IMR-90 (cell line): ENCODE measurements at regions not wholly inside any gene's neighbourhood (a gene's known extent, or its start where the extent isn't known, plus 50 kb on each side); places are given as distances from the start of the nearest gene placed in this dataset.

Experiments
- ATAC-seq: fragments of 200-7000 bp; cut with Tn5 transposase; 2 replicates; pipeline ENCODE4 v1.9.1; 2020; ENCODE audit warnings: low read depth, mild to moderate bottlenecking, moderate library complexity
- BruUV-seq: library from RNA; stranded (reverse); fragments of 400-500 nt; replicated peaks from 2 replicates; lab custom pipeline; 2021; lab: Mats Ljungman, UMichigan
- CTCF ChIA-PET: fragments of 300-600 bp; formaldehyde crosslinking; extraction: SDS; loops from one replicate; lab custom pipeline; 2021; ENCODE audit warnings: antibody characterized with exemption; lab: Yijun Ruan, JAX
- POLR2A ChIA-PET: fragments of 300-600 bp; sonication (Branson Sonifier 250); formaldehyde crosslinking; loops from one replicate; lab custom pipeline; 2022; ENCODE audit warnings: antibody characterized with exemption; ENCODE audit not compliant: unreplicated experiment; lab: Charles Lee
- DNase-seq: peaks from one replicate; pipeline ENCODE4 v3.0.0; 2013
- H2AFZ ChIP-seq: replicated peaks from 2 replicates; pipeline ENCODE3; 2013; ENCODE audit warnings: low read length, mild to moderate bottlenecking; ENCODE audit not compliant: poor library complexity
- H2AK5ac ChIP-seq: 2 replicates; pipeline ENCODE4 v1.6.1; 2013; ENCODE audit warnings: low read depth, low read length, inconsistent platforms
- H2AK9ac ChIP-seq: replicated peaks from 2 replicates; pipeline ENCODE3; 2013; ENCODE audit warnings: mild to moderate bottlenecking, low read depth, low read length, moderate library complexity; ENCODE audit not compliant: poor library complexity
- H2BK120ac ChIP-seq: 2 replicates; pipeline ENCODE4 v1.6.1; 2013; ENCODE audit warnings: low read depth, low read length, inconsistent platforms
- H2BK15ac ChIP-seq: 3 replicates; pipeline ENCODE4 v1.6.1; 2013; ENCODE audit warnings: low read depth, low read length, inconsistent platforms
- H2BK20ac ChIP-seq: 2 replicates; pipeline ENCODE4 v1.6.1; 2013; ENCODE audit warnings: low read depth, mild to moderate bottlenecking, inconsistent platforms, low read length, moderate library complexity
- H2BK5ac ChIP-seq: 2 replicates; pipeline ENCODE4 v1.6.1; 2013; ENCODE audit warnings: mild to moderate bottlenecking, low read depth, low read length, inconsistent platforms; ENCODE audit not compliant: poor library complexity, severe bottlenecking
- H3K14ac ChIP-seq: replicated peaks from 2 replicates; pipeline ENCODE4 v1.6.1; 2013; ENCODE audit warnings: low read depth, low read length, inconsistent platforms
- H3K18ac ChIP-seq: 2 replicates; pipeline ENCODE4 v1.6.1; 2013; ENCODE audit warnings: low read depth, low read length, control low read depth
- H3K23ac ChIP-seq: 2 replicates; pipeline ENCODE4 v1.6.1; 2013; ENCODE audit warnings: low read depth, low read length, inconsistent platforms
- H3K27ac ChIP-seq: 2 replicates; pipeline ENCODE4 v1.5.1; 2013; ENCODE audit warnings: mild to moderate bottlenecking, control low read depth, low read length; ENCODE audit not compliant: insufficient read depth
- H3K27me3 ChIP-seq: 2 replicates; pipeline ENCODE4 v1.6.1; 2013; ENCODE audit warnings: low read length; ENCODE audit not compliant: control insufficient read depth, insufficient read depth
- H3K36me3 ChIP-seq: 2 replicates; pipeline ENCODE4 v1.6.1; 2013; ENCODE audit warnings: low read length, mixed read lengths; ENCODE audit not compliant: control insufficient read depth, insufficient read depth
- H3K4ac ChIP-seq: 2 replicates; pipeline ENCODE4 v1.6.1; 2013; ENCODE audit warnings: low read depth, low read length, inconsistent platforms
- H3K4me1 ChIP-seq: 2 replicates; pipeline ENCODE4 v1.6.1; 2013; ENCODE audit warnings: low read length, mixed read lengths; ENCODE audit not compliant: control insufficient read depth, insufficient read depth
- H3K4me2 ChIP-seq: 2 replicates; pipeline ENCODE4 v1.6.1; 2013; ENCODE audit warnings: low read depth, mild to moderate bottlenecking, control low read depth, low read length, moderate library complexity
- H3K4me3 ChIP-seq: 2 replicates; pipeline ENCODE4 v1.5.1; 2013; ENCODE audit warnings: low read depth, mild to moderate bottlenecking, control low read depth, low read length, moderate library complexity; ENCODE audit not compliant: insufficient read depth
- H3K56ac ChIP-seq: 2 replicates; pipeline ENCODE4 v1.6.1; 2013; ENCODE audit warnings: low read length, inconsistent platforms; ENCODE audit not compliant: insufficient read depth; ENCODE audit errors: extremely low read depth
- H3K79me1 ChIP-seq, 2 experiments: 2 replicates each; pipeline ENCODE4 v1.6.1; 2013; ENCODE audit warnings: low read length in 2 of 2, inconsistent platforms in 1 of 2, low read depth in 1 of 2
- H3K9ac ChIP-seq: 2 replicates; pipeline ENCODE4 v1.6.1; 2013; ENCODE audit warnings: low read depth, low read length, control low read depth
- H3K9me1 ChIP-seq: 2 replicates; pipeline ENCODE4 v1.6.1; 2013; ENCODE audit warnings: low read length, inconsistent platforms; ENCODE audit not compliant: insufficient read depth
- H3K9me3 ChIP-seq: 2 replicates; pipeline ENCODE4 v1.6.1; 2013; ENCODE audit warnings: low read length; ENCODE audit not compliant: control insufficient read depth, insufficient read depth
- H4K20me1 ChIP-seq: 2 replicates; pipeline ENCODE4 v1.6.1; 2013; ENCODE audit warnings: low read length, inconsistent platforms; ENCODE audit not compliant: insufficient read depth
- H4K5ac ChIP-seq: 2 replicates; pipeline ENCODE4 v1.6.1; 2013; ENCODE audit warnings: mild to moderate bottlenecking, low read depth, low read length, control low read depth
- H4K8ac ChIP-seq, 2 experiments: 2 replicates each; pipeline ENCODE4 v1.6.1; 2013; ENCODE audit warnings: low read depth in 2 of 2, low read length in 2 of 2, control low read depth in 1 of 2, inconsistent platforms in 1 of 2
- H4K91ac ChIP-seq: 2 replicates; pipeline ENCODE4 v1.6.1; 2013; ENCODE audit warnings: low read depth, low read length, inconsistent platforms; ENCODE audit not compliant: insufficient read depth
- BHLHE40 ChIP-seq: fragments of 150-350 bp; IDR thresholded peaks from 2 replicates; pipeline ENCODE4 v1.6.1; 2016; ENCODE audit warnings: mild to moderate bottlenecking, low read depth, low read length
- CEBPB ChIP-seq: IDR thresholded peaks from 2 replicates; pipeline ENCODE4 v1.6.1; 2012; ENCODE audit warnings: low read depth, low read length, improper control_type of control experiment
- CHD1 ChIP-seq: IDR thresholded peaks from 2 replicates; pipeline ENCODE4 v1.6.1; 2012; ENCODE audit warnings: low read depth, low read length, improper control_type of control experiment
- ELK1 ChIP-seq: fragments of 150-350 bp; IDR thresholded peaks from 2 replicates; pipeline ENCODE4 v1.6.1; 2016; ENCODE audit warnings: low read depth, mild to moderate bottlenecking, low read length, moderate library complexity, borderline replicate concordance
- MAFK ChIP-seq: IDR thresholded peaks from 2 replicates; pipeline ENCODE4 v1.6.1; 2012; ENCODE audit warnings: low read depth, low read length, improper control_type of control experiment
- MAZ ChIP-seq: IDR thresholded peaks from 2 replicates; pipeline ENCODE4 v1.6.1; 2012; ENCODE audit warnings: low read depth, mild to moderate bottlenecking, low read length, improper control_type of control experiment, moderate library complexity, borderline replicate concordance
- NFE2L2 ChIP-seq: fragments of 150-350 bp; IDR thresholded peaks from 2 replicates; pipeline ENCODE4 v1.6.1; 2016; ENCODE audit warnings: low read depth, mild to moderate bottlenecking, low read length
- POLR2A ChIP-seq: IDR thresholded peaks from 2 replicates; pipeline ENCODE4 v1.6.1; 2012; ENCODE audit warnings: mild to moderate bottlenecking, low read depth, low read length
- RAD21 ChIP-seq: IDR thresholded peaks from 2 replicates; pipeline ENCODE4 v1.6.1; 2012; ENCODE audit warnings: low read length, improper control_type of control experiment
- RCOR1 ChIP-seq: IDR thresholded peaks from 2 replicates; pipeline ENCODE4 v1.6.1; 2012; ENCODE audit warnings: mild to moderate bottlenecking, low read length, improper control_type of control experiment; ENCODE audit not compliant: insufficient replicate concordance
- RFX5 ChIP-seq: IDR thresholded peaks from 2 replicates; pipeline ENCODE4 v1.8.0; 2012; ENCODE audit warnings: low read depth, mild to moderate bottlenecking, low read length, moderate library complexity
- USF2 ChIP-seq: fragments of 150-350 bp; IDR thresholded peaks from 2 replicates; pipeline ENCODE4 v1.6.1; 2017; ENCODE audit warnings: mild to moderate bottlenecking, antibody characterized with exemption, low read length, low read depth
- WGBS, 2 experiments: methylation state at CpG; one replicate each; pipeline versions ENCODE4 v1.1.5 to v1.1.7; 2013; ENCODE audit warnings: missing lambda C conversion rate in 2 of 2; ENCODE audit not compliant: insufficient read length in 1 of 2; ENCODE audit errors: extremely low coverage in 2 of 2; 5-methylcytosine and 5-hydroxymethylcytosine counted together
- dilution Hi-C: fragments of 300-500 bp; cut with HindIII; formaldehyde crosslinking; loops from one replicate; pipeline ENCODE4 v1.14.3; 2018; ENCODE audit warnings: low sequenced_read_pairs; ENCODE audit not compliant: unreplicated experiment
- in situ Hi-C: fragments of 300-500 bp; cut with MboI; formaldehyde crosslinking; loops from 3 replicates; pipeline ENCODE4 v1.14.3; 2019; ENCODE audit warnings: low sequenced_read_pairs, inconsistent platforms, mixed read lengths
- intact Hi-C: fragments of 100-400 bp; cut with micrococcal nuclease; formaldehyde crosslinking; loops from 2 replicates; pipeline ENCODE4 v1.10.0; 2022

GRCh38 chr1:91594383-91595055 is 93.9 kb downstream of the CDC7 start:
- Histone ChIP-seq H3K9me3 (no peaks in the 10 kb centered on the region), H3K27me3 (no peaks in the 10 kb centered on the region), H2AFZ (no peak overlapping the region), H4K91ac (0 out of 2 replicates have a peak overlapping the region, but pooled peaks have one; percentile 6), H4K20me1 (no peaks in the 10 kb centered on the region), H3K36me3 (no peaks in the 10 kb centered on the region), H3K9me1 (no peaks in the 10 kb centered on the region), H3K18ac (no peak overlapping the region), H3K4ac (no peak overlapping the region), H3K56ac (no peak overlapping the region), H2BK15ac (no peak overlapping the region), H2AK9ac (no peak overlapping the region), H3K27ac (no peak overlapping the region), H3K4me1 (no peaks in the 10 kb centered on the region), H4K5ac (no peak overlapping the region), H3K14ac (no peak overlapping the region), H3K4me3 (no peak overlapping the region), H3K9ac (no peak overlapping the region), H2BK120ac (no peak overlapping the region), H3K23ac (no peak overlapping the region), H3K4me2 (no peak overlapping the region), H4K8ac (no peak overlapping the region), H2AK5ac (peak overlapping the region; percentile 48; the same call in 1 of the 2 replicates), H2BK20ac (no peak overlapping the region), H2BK5ac (no peak overlapping the region), H3K79me1 (no peaks in the 10 kb centered on the region)
- CTCF ChIA-PET: no interaction called here
- ATAC-seq (no peak), DNase-seq (no peak)
- dilution Hi-C loops: no loop called here
- POLR2A ChIA-PET: no interaction called here
- in situ Hi-C loops: no loop called here
- intact Hi-C loops: no loop called here
- no TSS peak for BruUV-seq
- WGBS, 2 experiments: 100% methylated on average over 3 of the region's 11 CpGs; no CpG with 5 or more reads in 1 of the 2 experiments
- no peak for TF ChIP-seq ELK1
- no peak for TF ChIP-seq RFX5
- TF ChIP-seq CHD1: no peak
- TF ChIP-seq CEBPB: no peak
- no peak for TF ChIP-seq POLR2A
- no peak for TF ChIP-seq RAD21
- no peak for TF ChIP-seq RCOR1
- TF ChIP-seq NFE2L2: no peak
- no peak for TF ChIP-seq BHLHE40
- no peak for TF ChIP-seq MAFK
- no peak for TF ChIP-seq MAZ
- TF ChIP-seq USF2: no peak
